ENCODE measurements at regions not wholly inside any gene's neighbourhood (a gene's known extent, or its start where the extent isn't known, plus 50 kb on each side); places are given as distances from the start of the nearest gene placed in this dataset.

DNA sequence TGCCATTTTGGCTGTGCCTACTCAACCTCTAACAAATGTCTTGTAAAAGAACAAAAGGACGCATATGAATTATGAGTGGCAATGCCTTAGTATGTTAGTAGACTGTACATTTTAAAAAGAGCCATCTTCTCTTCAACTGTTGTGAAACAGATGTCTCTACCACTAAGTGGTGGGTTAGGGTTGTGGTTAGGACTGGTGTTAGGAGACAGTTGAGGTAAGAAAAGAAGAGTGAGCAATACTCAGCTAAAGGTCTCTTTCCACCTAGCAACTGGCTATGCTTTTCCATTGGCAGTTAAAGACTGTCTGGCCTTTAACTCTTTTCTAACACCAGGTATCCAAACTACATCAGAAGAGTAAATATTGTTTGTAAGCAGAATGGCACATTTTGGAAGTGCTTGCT is 221.7 kb upstream of the TBC1D5 start:
- intact Hi-C loops (cut with DNase I) = no loop called here

DNA sequence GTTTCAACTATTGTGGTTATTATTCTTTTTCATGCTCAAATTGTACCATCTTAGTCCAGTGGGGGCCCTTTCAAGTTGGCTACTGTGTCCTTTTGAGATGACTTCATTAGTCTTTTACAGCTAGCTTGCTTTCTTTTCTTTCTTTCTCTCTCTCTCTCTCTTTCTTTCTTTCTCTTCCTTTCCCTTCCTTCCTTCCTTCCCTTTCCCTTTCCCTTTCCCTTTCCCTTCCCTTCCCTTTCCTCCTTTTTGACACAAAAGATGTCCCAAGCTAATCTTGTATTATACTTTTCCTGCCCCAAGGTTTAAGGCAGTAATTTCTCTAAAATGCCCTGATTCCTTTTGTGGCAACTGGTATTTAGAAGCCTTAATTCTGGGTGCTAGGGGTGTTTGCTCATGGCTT is 213.0 kb upstream of the TBC1D5 start:
- Histone ChIP-seq H3K27me3 (no peaks in the 10 kb centered on the region), H3K4me3 (no peak overlapping the region), H3K36me3 (no peaks in the 10 kb centered on the region), H3K9me3 (no peaks in the 10 kb centered on the region), H3K27ac (no peak overlapping the region), H3K4me1 (no peaks in the 10 kb centered on the region)
- ATAC-seq (no peak), DNase-seq (no peak)
- TF ChIP-seq, protein P1, sequence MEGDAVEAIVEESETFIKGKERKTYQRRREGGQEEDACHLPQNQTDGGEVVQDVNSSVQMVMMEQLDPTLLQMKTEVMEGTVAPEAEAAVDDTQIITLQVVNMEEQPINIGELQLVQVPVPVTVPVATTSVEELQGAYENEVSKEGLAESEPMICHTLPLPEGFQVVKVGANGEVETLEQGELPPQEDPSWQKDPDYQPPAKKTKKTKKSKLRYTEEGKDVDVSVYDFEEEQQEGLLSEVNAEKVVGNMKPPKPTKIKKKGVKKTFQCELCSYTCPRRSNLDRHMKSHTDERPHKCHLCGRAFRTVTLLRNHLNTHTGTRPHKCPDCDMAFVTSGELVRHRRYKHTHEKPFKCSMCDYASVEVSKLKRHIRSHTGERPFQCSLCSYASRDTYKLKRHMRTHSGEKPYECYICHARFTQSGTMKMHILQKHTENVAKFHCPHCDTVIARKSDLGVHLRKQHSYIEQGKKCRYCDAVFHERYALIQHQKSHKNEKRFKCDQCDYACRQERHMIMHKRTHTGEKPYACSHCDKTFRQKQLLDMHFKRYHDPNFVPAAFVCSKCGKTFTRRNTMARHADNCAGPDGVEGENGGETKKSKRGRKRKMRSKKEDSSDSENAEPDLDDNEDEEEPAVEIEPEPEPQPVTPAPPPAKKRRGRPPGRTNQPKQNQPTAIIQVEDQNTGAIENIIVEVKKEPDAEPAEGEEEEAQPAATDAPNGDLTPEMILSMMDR (IDR thresholded peaks at IDR 0.05) = no peak
- intact Hi-C loops (cut with DNase I) = no loop called here

More for the DNA sequence above, 221.7 kb upstream of the TBC1D5 start:
- Histone ChIP-seq H3K4me3 (no peak overlapping the region), H3K27ac (no peak overlapping the region), H3K4me1 (no peaks in the 10 kb centered on the region), H3K9me3 (no peaks in the 10 kb centered on the region), H3K36me3 (no peaks in the 10 kb centered on the region), H3K27me3 (no peaks in the 10 kb centered on the region)
- ATAC-seq (no peak), DNase-seq (no peak)
- TF ChIP-seq, protein P1 (IDR thresholded peaks at IDR 0.05) = no peak

DNA sequence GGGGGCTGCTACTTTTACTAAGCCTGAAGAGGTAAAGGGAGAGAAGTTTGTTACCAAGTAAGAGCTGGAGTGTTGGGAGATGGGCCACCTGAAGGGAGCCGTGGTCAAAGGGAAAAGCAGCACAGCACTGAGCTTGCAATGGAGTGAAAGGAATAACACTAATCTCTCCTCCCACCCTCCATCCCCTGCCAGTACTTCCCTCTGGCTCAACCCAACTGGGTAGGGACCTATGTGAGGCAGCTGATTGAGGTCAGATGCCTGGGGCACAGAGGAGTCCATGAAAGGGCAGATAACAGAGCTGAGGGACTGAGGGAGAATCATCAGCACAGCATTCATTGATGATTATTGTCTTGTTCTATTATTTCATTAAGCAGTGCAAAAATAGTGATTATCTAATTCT is 212.4 kb upstream of the TBC1D5 start:
- intact Hi-C loops (cut with DNase I) = no loop called here

DNA sequence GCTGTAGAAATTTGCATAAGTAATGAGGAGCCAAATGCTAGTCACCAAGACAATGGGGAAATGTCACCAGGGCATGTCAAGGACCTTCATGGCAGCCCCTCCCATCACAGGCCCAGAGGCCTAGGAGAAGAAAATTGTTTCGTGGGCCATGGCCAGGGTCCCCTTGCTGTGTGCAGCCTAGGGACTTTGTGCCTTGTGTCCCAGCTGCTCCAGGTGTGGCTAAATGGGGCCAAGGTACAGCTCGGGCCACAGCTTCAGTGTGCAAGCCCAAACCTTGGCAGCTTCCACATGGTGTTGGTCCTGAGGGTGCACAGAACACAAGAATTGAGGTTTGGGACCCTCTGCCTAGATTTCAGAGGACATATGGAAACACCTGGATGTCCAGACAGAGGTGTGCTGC is 208.8 kb upstream of the TBC1D5 start:
- Histone ChIP-seq H3K4me1 (no peaks in the 10 kb centered on the region), H3K9me3 (no peaks in the 10 kb centered on the region), H3K36me3 (no peaks in the 10 kb centered on the region), H3K4me3 (no peak overlapping the region), H3K27me3 (no peaks in the 10 kb centered on the region), H3K27ac (no peak overlapping the region)
- intact Hi-C loops (cut with DNase I) = no loop called here
- no peak for DNase-seq
- no peak for ATAC-seq
- TF ChIP-seq, protein P1 (IDR thresholded peaks at IDR 0.05) = no peak

More for the DNA sequence above, 212.4 kb upstream of the TBC1D5 start:
- no peaks in the 10 kb centered on the region for H3K4me1 ChIP-seq
- no peak overlapping the region for H3K4me3 ChIP-seq
- no peak overlapping the region for H3K27ac ChIP-seq
- TF ChIP-seq, protein P1 (IDR thresholded peaks at IDR 0.05) = no peak
- no peaks in the 10 kb centered on the region for H3K27me3 ChIP-seq
- H3K36me3 ChIP-seq = no peaks in the 10 kb centered on the region
- no peaks in the 10 kb centered on the region for H3K9me3 ChIP-seq
- ATAC-seq = no peak
- DNase-seq = no peak

DNA sequence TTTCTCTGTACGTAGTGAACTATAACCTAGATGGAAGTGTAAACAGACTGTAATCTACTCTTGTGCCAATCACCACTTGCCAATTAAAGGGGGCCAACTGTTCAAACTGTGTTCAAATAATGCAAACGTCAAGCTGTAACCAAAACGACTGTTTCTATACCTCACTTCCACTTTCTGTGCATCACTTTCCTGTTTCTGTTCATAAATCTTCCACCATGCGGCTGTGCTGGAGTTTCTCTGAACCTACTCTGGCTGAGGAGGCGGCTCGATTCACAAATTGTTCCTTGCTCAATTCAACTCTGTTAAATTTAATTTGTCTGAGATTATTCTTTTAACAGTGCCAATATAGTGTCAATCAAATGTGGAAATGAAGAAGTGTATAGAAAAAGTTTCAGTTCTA is 206.7 kb upstream of the TBC1D5 start:
- H3K4me3 ChIP-seq = no peak overlapping the region
- ATAC-seq (no peak), DNase-seq (no peak)
- TF ChIP-seq, protein P1 (IDR thresholded peaks at IDR 0.05) = no peak
- H3K4me1 ChIP-seq = no peaks in the 10 kb centered on the region
- intact Hi-C loops (cut with DNase I) = no loop called here
- H3K36me3 ChIP-seq = no peaks in the 10 kb centered on the region
- H3K27ac ChIP-seq = no peak overlapping the region
- H3K27me3 ChIP-seq = no peaks in the 10 kb centered on the region
- no peaks in the 10 kb centered on the region for H3K9me3 ChIP-seq

DNA sequence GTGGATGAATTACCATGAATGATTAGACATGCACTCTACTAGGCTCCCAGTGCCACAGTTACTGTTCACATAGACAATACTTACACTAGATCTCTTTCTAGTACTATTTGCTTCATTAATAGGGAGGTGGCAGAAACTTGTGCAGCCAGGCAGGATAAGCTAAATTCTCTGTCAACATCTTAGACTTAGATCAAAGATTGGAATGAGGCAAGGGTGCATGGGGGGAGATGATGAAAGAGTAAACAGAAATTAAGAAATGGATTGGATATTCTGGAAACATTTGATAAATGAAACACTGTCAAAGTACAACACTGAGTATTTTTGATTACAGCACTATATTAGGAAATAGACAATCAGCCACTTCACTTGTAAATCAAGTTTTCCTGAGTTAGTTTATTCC is 205.4 kb upstream of the TBC1D5 start:
- Histone ChIP-seq H3K4me3 (no peak overlapping the region), H3K9me3 (no peaks in the 10 kb centered on the region), H3K36me3 (no peaks in the 10 kb centered on the region), H3K27ac (no peak overlapping the region), H3K27me3 (no peaks in the 10 kb centered on the region), H3K4me1 (no peaks in the 10 kb centered on the region)
- intact Hi-C loops (cut with DNase I) = no loop called here
- DNase-seq (no peak), ATAC-seq (no peak)
- TF ChIP-seq, protein P1 (IDR thresholded peaks at IDR 0.05) = no peak

All from upper lobe of right lung (tissue), 1 donor.